Tibial artery (tissue), 4 donors: ENCODE measurements at regions not wholly inside any gene's neighbourhood (a gene's known extent, or its start where the extent isn't known, plus 50 kb on each side); places are given as distances from the start of the nearest gene placed in this dataset.
"Not testable (repeated sequence)": the region's sequence is repeated elsewhere in the genome, so short reads cannot be mapped to it uniquely, and the experiment has no call there.

ENCODE experiments used
- DNase-seq, 2 donors: peaks; one replicate each; pipeline ENCODE4 v3.0.0-alpha.2; 2019
- H3K27ac ChIP-seq, 2 donors: fragments of 200-600 bp; sonication (generic) in 1 of 2; 1 replicate in 1 of 2; 2 replicates in 1 of 2; pipeline ENCODE4 v1.5.1; 2018 to 2019; ENCODE audit warnings: mild to moderate bottlenecking in 1 of 2
- H3K27me3 ChIP-seq, 2 donors: fragments of 200-600 bp; sonication (generic) in 1 of 2; one replicate each; pipeline versions ENCODE4 v1.5.1 to v1.6.0; 2016 to 2019
- H3K36me3 ChIP-seq, 3 donors: fragments of 200-600 bp; sonication (generic) in 2 of 3; one replicate each; pipeline ENCODE4 v1.5.1; 2016 to 2019; ENCODE audit warnings: mild to moderate bottlenecking in 2 of 3
- H3K4me1 ChIP-seq, 4 donors: fragments of 200-600 bp; sonication (generic) in 2 of 4; 1 replicate in 3 of 4; 2 replicates in 1 of 4; pipeline ENCODE4 v1.5.1; 2016 to 2019
- H3K4me3 ChIP-seq, 2 donors: fragments of 200-600 bp; sonication (generic) in 1 of 2; 1 replicate in 1 of 2; 2 replicates in 1 of 2; pipeline ENCODE4 v1.5.1; 2018 to 2019; ENCODE audit warnings: mild to moderate bottlenecking in 2 of 2
- H3K9me3 ChIP-seq, 3 donors: fragments of 200-600 bp; sonication (generic) in 1 of 3; one replicate each; pipeline ENCODE4 v1.5.1; 2016 to 2019
- CTCF ChIP-seq, 2 experiments: fragments of 200-600 bp in 1 of 2; fragments of 450-650 bp in 1 of 2; IDR thresholded peaks; one replicate each; pipeline ENCODE4 v1.5.1; 2017 to 2019; ENCODE audit warnings: antibody characterized with exemption in 2 of 2, mild to moderate bottlenecking in 1 of 2, moderate library complexity in 1 of 2
- intact Hi-C: fragments of 100-400 bp; cut with DNase I; formaldehyde crosslinking; loops from one replicate; pipeline ENCODE4 v1.15.0; 2023; ENCODE audit warnings: low total_unique reads

GRCh38 chr1:610538-610937, 75.9 kb downstream of the OR4F16 start:
- H3K4me3 ChIP-seq, H3K27me3 ChIP-seq, H3K4me1 ChIP-seq, H3K9me3 ChIP-seq, H3K27ac ChIP-seq, H3K36me3 ChIP-seq, DNase-seq, intact Hi-C loops: not testable (repeated sequence)

- H3K36me3 ChIP-seq, result not testable (repeated sequence)
Measured at GRCh38 chr1:609161-609560, 77.3 kb downstream of the OR4F16 start.

GRCh38 chr1:605279-605678, 81.2 kb downstream of the OR4F16 start:
- H3K36me3 ChIP-seq, DNase-seq, H3K4me1 ChIP-seq, H3K4me3 ChIP-seq, intact Hi-C loops, H3K27me3 ChIP-seq, H3K27ac ChIP-seq, H3K9me3 ChIP-seq: not testable (repeated sequence)

More at GRCh38 chr1:609161-609560, 77.3 kb downstream of the OR4F16 start:
- intact Hi-C loops, DNase-seq, H3K4me1 ChIP-seq, H3K27ac ChIP-seq, H3K9me3 ChIP-seq, H3K27me3 ChIP-seq, H3K4me3 ChIP-seq: not testable (repeated sequence)

GRCh38 chr1:588211-588610, 98.2 kb downstream of the OR4F16 start:
- H3K27me3 ChIP-seq, H3K4me1 ChIP-seq, H3K4me3 ChIP-seq, intact Hi-C loops, H3K9me3 ChIP-seq, H3K36me3 ChIP-seq, H3K27ac ChIP-seq, DNase-seq: not testable (repeated sequence)

GRCh38 chr1:585992-586391, 100.5 kb downstream of the OR4F16 start:
- H3K9me3 ChIP-seq, H3K27ac ChIP-seq, intact Hi-C loops, H3K4me1 ChIP-seq, H3K36me3 ChIP-seq, H3K27me3 ChIP-seq, H3K4me3 ChIP-seq: not testable (repeated sequence)
- peak; percentile 22 to 74 for DNase-seq
- peak in 1 of 2 experiments; percentile 19 for TF ChIP-seq CTCF (IDR thresholded peaks at IDR 0.05)
